Adrenal gland (tissue), 9 donors: ENCODE measurements at regions not wholly inside any gene's neighbourhood (a gene's known extent, or its start where the extent isn't known, plus 50 kb on each side); places are given as distances from the start of the nearest gene placed in this dataset.

Experiments used
- DNase-seq, 7 donors: peaks; one replicate each; pipeline ENCODE4 v3.0.0-alpha.2; 2019 to 2020
- H3K27ac ChIP-seq, 5 donors: fragments of 200-600 bp; sonication (generic) in 4 of 5; 1 replicate in 3 of 5; 2 replicates in 2 of 5; pipeline versions ENCODE4 v1.5.1 to v1.8.0; 2016 to 2020; ENCODE audit warnings: mild to moderate bottlenecking in 1 of 5
- H3K27me3 ChIP-seq: fragments of 200-600 bp; 2 replicates; pipeline ENCODE4 v1.8.0; 2021
- H3K36me3 ChIP-seq, 2 donors: fragments of 200-600 bp; replicated peaks in 1 of 2; 1 replicate in 1 of 2; 2 replicates in 1 of 2; pipeline versions ENCODE4 v1.5.1 to v1.8.0; 2018 to 2022
- H3K4me1 ChIP-seq, 2 donors: fragments of 200-600 bp; replicated peaks in 1 of 2; 1 replicate in 1 of 2; 2 replicates in 1 of 2; pipeline versions ENCODE4 v1.5.1 to v1.8.0; 2018 to 2021
- H3K4me3 ChIP-seq, 4 donors: fragments of 200-600 bp; sonication (generic) in 3 of 4; one replicate each; pipeline ENCODE4 v1.5.1; 2016 to 2018
- H3K9me3 ChIP-seq, 3 donors: fragments of 200-600 bp; sonication (generic) in 1 of 3; replicated peaks in 1 of 3; 1 replicate in 2 of 3; 2 replicates in 1 of 3; pipeline versions ENCODE4 v1.5.1 to v1.8.0; 2016 to 2021
- POLR2A ChIP-seq, 2 donors: fragments of 450-650 bp; IDR thresholded peaks; one replicate each; pipeline ENCODE4 v1.6.1; 2017; ENCODE audit warnings: antibody characterized with exemption in 2 of 2, mild to moderate bottlenecking in 2 of 2, moderate library complexity in 1 of 2
- WGBS, 4 donors: extraction: QIAGEN DNeasy Blood & Tissue Kit in 2 of 4; methylation state at CpG; one replicate each; pipeline versions ENCODE4 v1.1.5 to v1.1.7; 2013 to 2017; 5-methylcytosine and 5-hydroxymethylcytosine counted together
- intact Hi-C, 2 donors: fragments of 100-400 bp; cut with DNase I; formaldehyde crosslinking; loops; one replicate each; pipeline versions ENCODE4 v1.14.1 to v1.15.0; 2022 to 2023
- TF ChIP-seq, protein P1 (sequence below), 6 experiments: fragments of 450-650 bp in 4 of 6; fragments of 200-600 bp in 2 of 6; sonication (generic) in 1 of 6; IDR thresholded peaks; 1 replicate in 5 of 6; 2 replicates in 1 of 6; pipeline versions ENCODE4 v1.5.1 to v1.8.0; 2016 to 2021; ENCODE audit warnings: antibody characterized with exemption in 6 of 6, mild to moderate bottlenecking in 2 of 6, moderate library complexity in 1 of 6
- donor health status: healthy with polysubstance abuse.
- donor health status: Bipolar disorder and iron deficiency.
- donor health status: DM: yes; HTN: yes; CAD: no.
- donor health status: DM: no; HTN: no; CAD: no.
- donor health status: DM: no; HTN: no; CAD: no.

DNA sequence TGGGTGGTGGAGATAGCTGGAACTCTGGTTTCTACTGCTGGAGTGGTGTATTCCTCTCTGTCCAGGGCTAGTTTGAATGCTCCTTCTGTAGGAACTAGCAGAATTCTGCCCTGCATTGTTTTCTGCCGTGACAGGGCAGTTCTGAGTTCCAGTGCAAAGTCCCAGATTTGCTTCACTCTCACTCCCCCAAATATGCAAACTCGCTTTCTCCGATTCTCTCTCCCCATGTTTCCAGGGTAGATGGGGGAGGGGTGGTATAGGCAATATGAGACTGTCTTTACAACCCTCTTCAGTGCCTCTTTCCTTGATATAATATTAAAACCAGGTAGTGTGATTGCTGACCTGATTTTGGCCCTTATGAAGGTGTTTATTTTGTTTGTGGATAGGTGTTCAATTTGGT lies 693.3 kb upstream of the GRM3 start:
- TF ChIP-seq, protein P1, sequence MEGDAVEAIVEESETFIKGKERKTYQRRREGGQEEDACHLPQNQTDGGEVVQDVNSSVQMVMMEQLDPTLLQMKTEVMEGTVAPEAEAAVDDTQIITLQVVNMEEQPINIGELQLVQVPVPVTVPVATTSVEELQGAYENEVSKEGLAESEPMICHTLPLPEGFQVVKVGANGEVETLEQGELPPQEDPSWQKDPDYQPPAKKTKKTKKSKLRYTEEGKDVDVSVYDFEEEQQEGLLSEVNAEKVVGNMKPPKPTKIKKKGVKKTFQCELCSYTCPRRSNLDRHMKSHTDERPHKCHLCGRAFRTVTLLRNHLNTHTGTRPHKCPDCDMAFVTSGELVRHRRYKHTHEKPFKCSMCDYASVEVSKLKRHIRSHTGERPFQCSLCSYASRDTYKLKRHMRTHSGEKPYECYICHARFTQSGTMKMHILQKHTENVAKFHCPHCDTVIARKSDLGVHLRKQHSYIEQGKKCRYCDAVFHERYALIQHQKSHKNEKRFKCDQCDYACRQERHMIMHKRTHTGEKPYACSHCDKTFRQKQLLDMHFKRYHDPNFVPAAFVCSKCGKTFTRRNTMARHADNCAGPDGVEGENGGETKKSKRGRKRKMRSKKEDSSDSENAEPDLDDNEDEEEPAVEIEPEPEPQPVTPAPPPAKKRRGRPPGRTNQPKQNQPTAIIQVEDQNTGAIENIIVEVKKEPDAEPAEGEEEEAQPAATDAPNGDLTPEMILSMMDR (IDR thresholded peaks at IDR 0.05), result no peak
- no peak for TF ChIP-seq POLR2A (IDR thresholded peaks at IDR 0.05)
- intact Hi-C loops, result no loop called here
- Histone ChIP-seq H3K27ac (no peak overlapping the region), H3K36me3 (no peaks in the 10 kb centered on the region), H3K9me3 (peaks cover 0 to 5% (median 0%) of the 10 kb centered on the region in 3 donors), H3K4me1 (no peaks in the 10 kb centered on the region), H3K4me3 (no peak overlapping the region), H3K27me3 (no peaks in the 10 kb centered on the region)
- 83 to 92% (median 85%) methylated on average over 3 of the region's 3 CpGs for WGBS, 4 donors
- DNase-seq, result no peak

DNA sequence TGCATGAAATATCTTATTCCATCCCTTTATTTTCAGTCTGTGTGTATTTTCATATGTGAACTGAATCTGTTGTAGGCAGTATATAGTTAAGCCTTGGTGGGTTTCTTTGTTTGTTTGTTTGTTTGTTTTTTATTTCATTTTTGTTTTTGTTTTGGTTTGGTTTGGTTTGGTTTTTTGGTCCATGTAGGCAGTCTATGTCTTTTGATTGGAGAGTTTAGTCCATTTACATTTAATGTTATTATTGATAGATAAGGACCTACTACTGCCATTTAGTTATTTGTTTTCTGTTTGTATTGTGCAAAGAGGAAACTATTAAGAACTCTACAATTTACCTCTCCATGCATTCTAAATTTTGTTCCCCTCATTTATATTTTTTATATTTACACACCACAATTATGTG lies 695.9 kb upstream of the GRM3 start:
- Histone ChIP-seq H3K4me1 (no peaks in the 10 kb centered on the region), H3K36me3 (no peaks in the 10 kb centered on the region), H3K27me3 (no peaks in the 10 kb centered on the region), H3K27ac (no peak overlapping the region), H3K4me3 (no peak overlapping the region), H3K9me3 (peaks cover 0 to 5% (median 0%) of the 10 kb centered on the region in 3 donors)
- intact Hi-C loops, result no loop called here
- DNase-seq, result no peak
- no peak for TF ChIP-seq POLR2A (IDR thresholded peaks at IDR 0.05)
- TF ChIP-seq, protein P1 (IDR thresholded peaks at IDR 0.05), result no peak

DNA sequence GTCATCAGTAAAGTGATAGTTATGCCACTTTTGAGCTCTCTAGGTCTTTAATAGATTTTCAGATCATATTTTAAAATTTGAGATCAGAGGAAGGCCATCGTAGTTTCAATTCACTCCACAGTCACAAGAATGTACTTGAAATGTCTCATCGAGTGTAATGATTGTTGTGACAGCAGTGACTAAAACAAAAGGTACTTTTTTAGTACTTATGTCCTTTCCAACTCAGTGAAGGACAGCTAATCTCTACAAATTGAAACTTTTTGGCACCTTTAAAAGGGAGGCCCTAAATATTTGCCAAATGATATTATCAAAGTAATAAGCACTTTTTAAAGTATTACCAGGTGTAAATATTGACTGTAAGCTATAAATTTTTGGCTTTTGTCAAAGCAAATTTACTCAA lies 702.9 kb upstream of the GRM3 start:
- WGBS, 4 donors, result 32 to 49% (median 46%) methylated on average over 2 of the region's 2 CpGs
- TF ChIP-seq, protein P1 (IDR thresholded peaks at IDR 0.05), result no peak
- no peak for TF ChIP-seq POLR2A (IDR thresholded peaks at IDR 0.05)
- intact Hi-C loops, result no loop called here

DNA sequence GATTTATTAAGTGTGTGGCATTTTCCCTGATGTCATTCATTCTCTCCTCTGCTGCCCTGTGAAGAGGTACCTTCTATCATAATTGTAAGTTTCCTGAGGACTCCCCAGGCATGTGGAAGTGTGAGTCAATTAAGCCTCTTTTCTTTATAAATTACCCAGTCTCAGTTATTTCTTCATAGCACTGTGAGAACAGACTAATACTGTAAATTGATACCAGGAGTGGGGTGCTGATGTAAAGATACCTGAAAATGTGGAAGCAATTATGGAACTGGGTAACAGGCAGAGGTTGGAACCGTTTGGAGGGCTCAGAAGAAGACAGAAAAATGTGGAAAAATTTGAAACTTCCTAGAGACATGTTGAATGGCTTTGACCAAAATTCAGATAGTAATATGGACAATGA lies 711.8 kb upstream of the GRM3 start:
- Histone ChIP-seq H3K4me1 (no peaks in the 10 kb centered on the region), H3K27me3 (no peaks in the 10 kb centered on the region), H3K27ac (no peak overlapping the region), H3K9me3 (no peaks in the 10 kb centered on the region), H3K4me3 (no peak overlapping the region), H3K36me3 (no peaks in the 10 kb centered on the region)
- intact Hi-C loops, result no loop called here
- 54 to 61% (median 59%) methylated on average over 1 of the region's 1 CpG for WGBS, 4 donors
- no peak for DNase-seq
- TF ChIP-seq POLR2A (IDR thresholded peaks at IDR 0.05), result no peak
- TF ChIP-seq, protein P1 (IDR thresholded peaks at IDR 0.05), result no peak

More for the DNA sequence above, 702.9 kb upstream of the GRM3 start:
- H3K27me3 ChIP-seq, result no peaks in the 10 kb centered on the region
- no peaks in the 10 kb centered on the region for H3K9me3 ChIP-seq
- H3K27ac ChIP-seq, result no peak overlapping the region
- no peaks in the 10 kb centered on the region for H3K4me1 ChIP-seq
- H3K36me3 ChIP-seq, result no peaks in the 10 kb centered on the region
- no peak for DNase-seq
- no peak overlapping the region for H3K4me3 ChIP-seq
